ENCODE measurements at regions not wholly inside any gene's neighbourhood (a gene's known extent, or its start where the extent isn't known, plus 50 kb on each side); places are given as distances from the start of the nearest gene placed in this dataset.
"Not testable (repeated sequence)": the region's sequence is repeated elsewhere in the genome, so short reads cannot be mapped to it uniquely, and the experiment has no call there.

DNA sequence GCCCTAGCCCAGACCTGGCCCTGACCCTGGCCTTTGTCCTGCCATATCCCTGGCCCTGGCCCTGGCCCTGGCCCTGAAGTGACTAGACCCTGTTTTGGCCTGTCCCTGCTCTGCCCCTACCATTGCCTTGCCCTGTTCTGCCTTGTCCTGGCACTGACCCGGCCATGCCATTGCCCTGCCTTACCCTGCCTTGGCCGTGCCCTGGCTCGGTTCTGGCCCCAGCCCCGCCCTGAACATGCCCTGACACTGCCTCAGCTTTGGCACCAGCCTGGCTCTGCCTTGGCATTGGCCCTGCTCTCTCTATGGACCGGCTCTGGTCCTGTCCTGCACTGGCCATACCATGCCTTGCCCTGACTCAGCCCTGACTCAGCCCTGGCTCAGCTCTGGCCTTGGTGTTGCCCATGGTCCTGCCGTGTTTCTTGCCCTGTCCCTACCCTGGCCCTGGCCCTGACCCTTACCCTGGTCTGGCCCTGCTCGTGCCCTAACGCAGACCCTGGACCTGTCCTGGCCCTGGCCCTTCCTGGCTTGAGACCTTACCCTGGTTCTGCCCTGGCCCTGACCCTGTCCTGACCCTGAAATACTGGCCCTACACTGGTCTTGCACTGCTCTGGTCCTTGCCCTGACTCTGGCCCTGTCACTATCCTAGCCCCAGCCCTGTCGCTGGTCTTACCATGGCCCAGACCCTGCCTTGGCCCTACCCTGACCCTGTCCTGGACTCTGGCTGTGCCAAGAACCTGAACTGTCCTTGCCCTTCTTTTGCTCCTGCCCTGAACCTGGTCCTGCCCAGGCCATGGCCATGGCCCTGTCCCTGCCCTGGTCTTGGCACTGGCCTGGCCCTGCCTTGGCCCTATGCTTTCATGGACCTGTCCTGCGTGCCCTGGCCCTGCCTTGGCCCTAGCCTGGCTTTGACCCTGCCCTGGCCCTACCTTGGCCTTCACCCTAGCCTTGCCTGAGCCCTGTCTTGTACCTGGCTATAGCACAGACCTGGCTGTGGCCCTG, 224.6 kb downstream of the LIPI start:
- not testable (repeated sequence) for TF ChIP-seq POLR2AphosphoS5, POLR2A (IDR thresholded peaks at IDR 0.05)
- TF ChIP-seq, protein P1, sequence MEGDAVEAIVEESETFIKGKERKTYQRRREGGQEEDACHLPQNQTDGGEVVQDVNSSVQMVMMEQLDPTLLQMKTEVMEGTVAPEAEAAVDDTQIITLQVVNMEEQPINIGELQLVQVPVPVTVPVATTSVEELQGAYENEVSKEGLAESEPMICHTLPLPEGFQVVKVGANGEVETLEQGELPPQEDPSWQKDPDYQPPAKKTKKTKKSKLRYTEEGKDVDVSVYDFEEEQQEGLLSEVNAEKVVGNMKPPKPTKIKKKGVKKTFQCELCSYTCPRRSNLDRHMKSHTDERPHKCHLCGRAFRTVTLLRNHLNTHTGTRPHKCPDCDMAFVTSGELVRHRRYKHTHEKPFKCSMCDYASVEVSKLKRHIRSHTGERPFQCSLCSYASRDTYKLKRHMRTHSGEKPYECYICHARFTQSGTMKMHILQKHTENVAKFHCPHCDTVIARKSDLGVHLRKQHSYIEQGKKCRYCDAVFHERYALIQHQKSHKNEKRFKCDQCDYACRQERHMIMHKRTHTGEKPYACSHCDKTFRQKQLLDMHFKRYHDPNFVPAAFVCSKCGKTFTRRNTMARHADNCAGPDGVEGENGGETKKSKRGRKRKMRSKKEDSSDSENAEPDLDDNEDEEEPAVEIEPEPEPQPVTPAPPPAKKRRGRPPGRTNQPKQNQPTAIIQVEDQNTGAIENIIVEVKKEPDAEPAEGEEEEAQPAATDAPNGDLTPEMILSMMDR (IDR thresholded peaks at IDR 0.05): not testable (repeated sequence)

All from breast epithelium (tissue), 3 donors.